Hepatocyte (in vitro differentiated cells): ENCODE measurements at regions not wholly inside any gene's neighbourhood (a gene's known extent, or its start where the extent isn't known, plus 50 kb on each side); places are given as distances from the start of the nearest gene placed in this dataset.

ENCODE experiments used
- DNase-seq: peaks from one replicate; pipeline ENCODE4 v3.0.0-alpha.2; 2016; ENCODE audit warnings: low spot score
- H2AFZ ChIP-seq: fragments of 200-600 bp; sonication (generic); 2 replicates; pipeline ENCODE4 v1.6.0; 2016; ENCODE audit warnings: antibody characterized with exemption, mild to moderate bottlenecking
- H3K27ac ChIP-seq: fragments of 200-600 bp; sonication (generic); 2 replicates; pipeline ENCODE4 v1.5.1; 2016; ENCODE audit warnings: mild to moderate bottlenecking
- H3K27me3 ChIP-seq: fragments of 200-600 bp; sonication (generic); 2 replicates; pipeline ENCODE4 v1.6.1; 2016
- H3K36me3 ChIP-seq: fragments of 200-600 bp; sonication (generic); replicated peaks from 2 replicates; pipeline ENCODE4 v1.5.1; 2016; ENCODE audit warnings: low read depth; ENCODE audit not compliant: insufficient read depth
- H3K4me1 ChIP-seq: fragments of 200-600 bp; sonication (generic); 2 replicates; pipeline ENCODE4 v1.5.1; 2016; ENCODE audit warnings: mild to moderate bottlenecking, moderate library complexity; ENCODE audit not compliant: insufficient read depth
- H3K4me2 ChIP-seq: fragments of 200-600 bp; sonication (generic); 2 replicates; pipeline ENCODE4 v1.6.0; 2016
- H3K4me3 ChIP-seq: fragments of 200-600 bp; sonication (generic); 2 replicates; pipeline ENCODE4 v1.5.1; 2016; ENCODE audit warnings: mild to moderate bottlenecking
- H3K79me2 ChIP-seq: fragments of 200-600 bp; sonication (generic); 2 replicates; pipeline ENCODE4 v1.6.0; 2017; ENCODE audit warnings: mild to moderate bottlenecking
- H3K9me2 ChIP-seq: fragments of 200-600 bp; sonication (generic); replicated peaks from 2 replicates; pipeline ENCODE4 v1.6.0; 2017; ENCODE audit warnings: mild to moderate bottlenecking; ENCODE audit not compliant: insufficient read depth
- H3K9me3 ChIP-seq: fragments of 200-600 bp; sonication (generic); 2 replicates; pipeline ENCODE4 v1.5.1; 2016; ENCODE audit warnings: low read depth, mild to moderate bottlenecking
- H4K20me1 ChIP-seq: fragments of 200-600 bp; sonication (generic); 2 replicates; pipeline ENCODE4 v1.6.0; 2016; ENCODE audit warnings: mild to moderate bottlenecking; ENCODE audit not compliant: insufficient read depth, poor library complexity, severe bottlenecking
- CTCF ChIP-seq: fragments of 200-600 bp; sonication (generic); IDR thresholded peaks from 2 replicates; pipeline ENCODE4 v1.5.1; 2016; ENCODE audit warnings: antibody characterized with exemption, mild to moderate bottlenecking; ENCODE audit not compliant: poor library complexity
- EZH2 ChIP-seq: fragments of 200-600 bp; sonication (generic); IDR thresholded peaks from 2 replicates; pipeline ENCODE4 v1.6.1; 2016; ENCODE audit warnings: antibody characterized with exemption, mild to moderate bottlenecking, borderline replicate concordance
- EZH2phosphoT487 ChIP-seq: fragments of 200-600 bp; sonication (generic); IDR thresholded peaks from one replicate; pipeline ENCODE4 v1.6.1; 2018; ENCODE audit warnings: antibody characterized with exemption, mild to moderate bottlenecking, low read depth, moderate library complexity; ENCODE audit not compliant: unreplicated experiment, severe bottlenecking
- WGBS: methylation state at CpG from one replicate; pipeline ENCODE4 v1.1.6; 2016; ENCODE audit warnings: low lambda C conversion rate; ENCODE audit errors: missing lambda C conversion rate; 5-methylcytosine and 5-hydroxymethylcytosine counted together

DNA sequence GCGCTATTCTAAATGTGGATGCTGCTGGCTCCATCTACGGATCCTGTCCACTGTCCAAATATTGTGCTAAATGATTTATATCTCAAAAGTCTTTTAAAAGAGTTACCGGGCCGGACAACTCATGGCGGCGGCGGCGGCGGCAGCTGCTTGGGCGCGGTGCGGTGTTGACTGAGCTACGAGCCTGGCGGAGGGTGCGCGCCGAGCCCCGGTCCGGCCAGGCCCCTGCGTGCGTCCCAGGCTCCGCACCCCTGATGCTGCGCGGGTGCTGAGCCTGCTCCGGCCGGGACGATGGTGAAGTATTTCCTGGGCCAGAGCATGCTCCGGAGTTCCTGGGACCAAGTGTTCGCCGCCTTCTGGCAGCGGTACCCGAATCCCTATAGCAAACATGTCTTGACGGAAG lies 303.4 kb downstream of the CENPW start:
- no peak overlapping the region for H3K4me3 ChIP-seq
- no peaks in the 10 kb centered on the region for H3K4me1 ChIP-seq
- no peaks in the 10 kb centered on the region for H3K9me2 ChIP-seq
- H2AFZ ChIP-seq, result no peak overlapping the region
- WGBS, result 98% methylated on average over 33 of the region's 33 CpGs
- TF ChIP-seq CTCF (no peak), EZH2phosphoT487 (no peak), EZH2 (no peak)
- H3K4me2 ChIP-seq, result no peak overlapping the region
- H3K27me3 ChIP-seq, result no peaks in the 10 kb centered on the region
- no peak overlapping the region for H3K27ac ChIP-seq
- H3K9me3 ChIP-seq, result no peaks in the 10 kb centered on the region
- no peak for DNase-seq
- no peaks in the 10 kb centered on the region for H3K79me2 ChIP-seq
- no peaks in the 10 kb centered on the region for H3K36me3 ChIP-seq
- no peaks in the 10 kb centered on the region for H4K20me1 ChIP-seq

- H2AFZ ChIP-seq, result no peak overlapping the region
- H3K4me1 ChIP-seq, result no peaks in the 10 kb centered on the region
- no peak overlapping the region for H3K27ac ChIP-seq
- H3K36me3 ChIP-seq, result no peaks in the 10 kb centered on the region
- no peak for TF ChIP-seq EZH2
- no peak for TF ChIP-seq EZH2phosphoT487
- TF ChIP-seq CTCF, result no peak
- WGBS, result 44% methylated on average over 2 of the region's 2 CpGs
- no peaks in the 10 kb centered on the region for H3K9me3 ChIP-seq
- H3K4me2 ChIP-seq, result no peak overlapping the region
- no peaks in the 10 kb centered on the region for H4K20me1 ChIP-seq
- H3K27me3 ChIP-seq, result no peaks in the 10 kb centered on the region
- no peaks in the 10 kb centered on the region for H3K79me2 ChIP-seq
- no peak overlapping the region for H3K4me3 ChIP-seq
- H3K9me2 ChIP-seq, result no peaks in the 10 kb centered on the region
- DNase-seq, result no peak
Observed at GRCh38 chr6:126650931-126651330, 311.0 kb downstream of the CENPW start.

DNA sequence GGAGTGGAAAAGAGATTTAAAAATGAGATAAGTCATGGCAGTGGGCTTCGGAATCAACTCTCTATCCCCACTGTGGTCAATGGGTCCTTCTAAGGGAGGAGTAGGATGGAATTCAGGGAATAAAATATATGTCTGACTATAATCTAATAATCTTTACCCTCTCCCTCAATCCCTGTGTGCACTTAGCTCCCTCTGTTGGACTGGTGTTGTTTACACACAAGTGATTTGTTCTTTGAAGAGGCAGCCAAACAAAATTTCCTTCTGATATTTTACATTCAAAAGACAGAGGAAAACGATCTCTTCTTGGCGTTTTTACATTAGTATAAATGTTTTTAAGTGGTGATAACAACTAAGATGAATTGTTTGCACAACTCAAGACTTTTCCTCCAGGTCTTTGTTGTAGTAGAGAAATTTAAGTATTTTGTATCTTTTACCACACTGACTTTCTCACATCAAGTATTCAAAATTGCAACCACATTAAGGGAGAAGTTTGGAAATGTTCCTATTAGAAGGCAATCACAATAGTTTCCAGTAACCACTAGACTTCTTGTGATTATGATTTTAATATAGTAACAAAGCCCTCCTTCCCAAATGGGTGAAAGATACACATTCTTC lies 317.8 kb downstream of the CENPW start:
- Histone ChIP-seq H3K27me3 (no peaks in the 10 kb centered on the region), H3K9me3 (no peaks in the 10 kb centered on the region), H3K79me2 (no peaks in the 10 kb centered on the region), H3K27ac (no peak overlapping the region), H3K4me3 (no peak overlapping the region), H2AFZ (no peak overlapping the region), H3K4me2 (no peak overlapping the region), H3K4me1 (no peaks in the 10 kb centered on the region), H3K9me2 (no peaks in the 10 kb centered on the region), H3K36me3 (no peaks in the 10 kb centered on the region), H4K20me1 (no peaks in the 10 kb centered on the region)
- peak; percentile 39 for DNase-seq
- TF ChIP-seq CTCF (peak; percentile 52), EZH2 (no peak), EZH2phosphoT487 (no peak)
- WGBS, result 58% methylated on average over 3 of the region's 3 CpGs

DNA sequence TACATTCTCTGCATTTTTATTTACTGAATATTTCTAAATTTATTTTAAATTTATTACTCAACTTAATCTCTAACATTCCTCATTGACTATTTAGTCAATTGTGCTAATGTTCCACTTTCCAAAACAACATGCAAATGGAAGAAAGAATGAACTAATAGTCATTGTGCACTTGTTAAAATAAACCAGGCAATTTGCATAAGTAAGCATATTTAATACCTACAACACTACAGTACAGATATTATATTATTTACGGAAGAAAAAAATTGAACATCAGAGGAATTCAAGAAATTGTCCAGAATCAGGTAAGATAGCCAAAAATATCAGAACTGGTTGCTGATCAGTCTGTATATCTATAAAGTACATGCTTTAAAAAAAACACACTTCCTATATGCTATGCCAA lies 320.5 kb downstream of the CENPW start:
- Histone ChIP-seq H3K4me1 (no peaks in the 10 kb centered on the region), H3K27me3 (no peaks in the 10 kb centered on the region), H4K20me1 (no peaks in the 10 kb centered on the region), H3K4me2 (no peak overlapping the region), H3K27ac (no peak overlapping the region), H3K9me3 (no peaks in the 10 kb centered on the region), H3K9me2 (no peaks in the 10 kb centered on the region), H3K79me2 (no peaks in the 10 kb centered on the region), H3K36me3 (no peaks in the 10 kb centered on the region), H2AFZ (no peak overlapping the region), H3K4me3 (no peak overlapping the region)
- 94% methylated on average over 1 of the region's 1 CpG for WGBS
- DNase-seq, result no peak
- TF ChIP-seq CTCF (no peak), EZH2 (no peak), EZH2phosphoT487 (no peak)
